CD14-positive monocyte (primary cell): ENCODE measurements at regions not wholly inside any gene's neighbourhood (a gene's known extent, or its start where the extent isn't known, plus 50 kb on each side); places are given as distances from the start of the nearest gene placed in this dataset.

Experiments
- DNase-seq, 3 donors: peaks; one replicate each; pipeline ENCODE4 v3.0.0-alpha.2; 2011 to 2022
- H2AFZ ChIP-seq: 2 replicates; pipeline ENCODE4 v1.6.0; 2012; ENCODE audit warnings: mild to moderate bottlenecking, low read depth, low read length, inconsistent platforms; ENCODE audit not compliant: insufficient read depth, poor library complexity, severe bottlenecking
- H3K27ac ChIP-seq, 2 donors: 1 replicate in 1 of 2; 2 replicates in 1 of 2; pipeline ENCODE4 v1.5.1; 2012 to 2013; ENCODE audit warnings: low read length in 2 of 2, control low read depth in 1 of 2, inconsistent platforms in 1 of 2, low read depth in 1 of 2, mild to moderate bottlenecking in 1 of 2
- H3K27me3 ChIP-seq, 2 donors: one replicate each; pipeline versions ENCODE4 v1.6.0 to v1.6.1; 2011 to 2013; ENCODE audit warnings: low read length in 2 of 2; ENCODE audit not compliant: control insufficient read depth in 2 of 2, insufficient read depth in 2 of 2
- H3K36me3 ChIP-seq, 2 donors: replicated peaks in 1 of 2; 1 replicate in 1 of 2; 2 replicates in 1 of 2; pipeline versions ENCODE4 v1.5.1 to v1.6.1; 2012 to 2013; ENCODE audit warnings: low read length in 2 of 2, control low read depth in 1 of 2, inconsistent platforms in 1 of 2, mild to moderate bottlenecking in 1 of 2; ENCODE audit not compliant: insufficient read depth in 2 of 2, control insufficient read depth in 1 of 2
- H3K4me1 ChIP-seq, 2 donors: 1 replicate in 1 of 2; 2 replicates in 1 of 2; pipeline versions ENCODE4 v1.5.1 to v1.6.1; 2012 to 2013; ENCODE audit warnings: low read length in 2 of 2, control low read depth in 1 of 2, inconsistent platforms in 1 of 2, mild to moderate bottlenecking in 1 of 2, moderate library complexity in 1 of 2; ENCODE audit not compliant: insufficient read depth in 2 of 2, control insufficient read depth in 1 of 2
- H3K4me2 ChIP-seq: replicated peaks from 2 replicates; pipeline ENCODE3; 2012; ENCODE audit warnings: low read length, moderate library complexity, mild to moderate bottlenecking; ENCODE audit not compliant: poor library complexity, severe bottlenecking; ENCODE audit errors: extremely low read depth
- H3K4me3 ChIP-seq, 3 experiments: fragments of 200-600 bp in 1 of 3; sonication (generic) in 1 of 3; replicated peaks in 1 of 3; 1 replicate in 2 of 3; 2 replicates in 1 of 3; pipeline ENCODE4 v1.5.1; 2011 to 2013; ENCODE audit warnings: low read length in 3 of 3, mild to moderate bottlenecking in 3 of 3, control low read depth in 2 of 3, low read depth in 2 of 3, inconsistent platforms in 1 of 3, moderate library complexity in 1 of 3
- H3K79me2 ChIP-seq: 2 replicates; pipeline ENCODE4 v1.6.0; 2012; ENCODE audit warnings: mild to moderate bottlenecking, control low read depth, inconsistent platforms, low read length, moderate library complexity; ENCODE audit not compliant: insufficient read depth
- H3K9ac ChIP-seq: 2 replicates; pipeline ENCODE4 v1.6.0; 2017; ENCODE audit warnings: low read length, mild to moderate bottlenecking; ENCODE audit not compliant: insufficient read depth, poor library complexity, severe bottlenecking
- H3K9me3 ChIP-seq, 2 donors: replicated peaks in 1 of 2; 1 replicate in 1 of 2; 2 replicates in 1 of 2; pipeline versions ENCODE4 v1.5.1 to v1.6.1; 2012 to 2013; ENCODE audit warnings: low read length in 2 of 2, control low read depth in 1 of 2; ENCODE audit not compliant: control insufficient read depth in 1 of 2, insufficient read depth in 1 of 2
- H4K20me1 ChIP-seq: 2 replicates; pipeline ENCODE4 v1.6.0; 2012; ENCODE audit warnings: mild to moderate bottlenecking, low read length, control low read depth, moderate library complexity; ENCODE audit not compliant: insufficient read depth
- H3K27ac Mint-ChIP-seq, 7 donors: one replicate each; pipeline ENCODE4 v1.8.0; 2020; ENCODE audit warnings: mild to moderate bottlenecking in 7 of 7, mixed read lengths in 7 of 7, moderate library complexity in 6 of 7, inconsistent platforms in 2 of 7
- H3K27me3 Mint-ChIP-seq, 3 donors: one replicate each; pipeline ENCODE4 v1.8.0; 2021 to 2022; ENCODE audit warnings: low read depth in 3 of 3, mild to moderate bottlenecking in 3 of 3, mixed read lengths in 3 of 3, moderate library complexity in 3 of 3, inconsistent platforms in 1 of 3
- H3K36me3 Mint-ChIP-seq, 2 donors: one replicate each; pipeline ENCODE4 v1.8.0; 2020; ENCODE audit warnings: mixed read lengths in 2 of 2, inconsistent platforms in 1 of 2, mild to moderate bottlenecking in 1 of 2
- H3K4me1 Mint-ChIP-seq: one replicate; pipeline ENCODE4 v1.8.0; 2020; ENCODE audit warnings: mild to moderate bottlenecking, mixed read lengths
- H3K4me3 Mint-ChIP-seq, 2 donors: one replicate each; pipeline ENCODE4 v1.8.0; 2020; ENCODE audit warnings: mild to moderate bottlenecking in 2 of 2, mixed read lengths in 2 of 2, moderate library complexity in 1 of 2
- H3K9me3 Mint-ChIP-seq, 7 donors: one replicate each; pipeline ENCODE4 v1.8.0; 2020 to 2022; ENCODE audit warnings: mixed read lengths in 7 of 7, mild to moderate bottlenecking in 6 of 7, moderate library complexity in 6 of 7, inconsistent platforms in 2 of 7
- CTCF ChIP-seq: fragments of 200-600 bp; IDR thresholded peaks from one replicate; pipeline ENCODE4 v1.8.0; 2022; ENCODE audit warnings: antibody characterized with exemption, mild to moderate bottlenecking
- WGBS: methylation state at CpG from one replicate; pipeline ENCODE4 v1.1.5; 2013; ENCODE audit warnings: missing lambda C conversion rate; ENCODE audit not compliant: insufficient coverage; 5-methylcytosine and 5-hydroxymethylcytosine counted together
- intact Hi-C, 2 donors: fragments of 100-400 bp; cut with micrococcal nuclease; formaldehyde crosslinking; loops; one replicate each; pipeline versions ENCODE4 v1.15.0 to v1.15.1; 2023

GRCh38 chr11:69924308-69925161 lies 105.3 kb upstream of the FGF3 start:
- TF ChIP-seq CTCF: no peak
- Mint-ChIP-seq H3K4me1 (no peaks in the 10 kb centered on the region), H3K36me3 (no peaks in the 10 kb centered on the region), H3K27ac (no peak overlapping the region), H3K4me3 (peak overlapping the region in 1 of 2 donors; percentile 55), H3K27me3 (peaks cover 39 to 47% (median 42%) of the 10 kb centered on the region in 3 donors), H3K9me3 (peaks cover 2 to 6% (median 4%) of the 10 kb centered on the region in 7 donors)
- H3K4me1 ChIP-seq: no peaks in the 10 kb centered on the region
- H3K27me3 ChIP-seq: peaks cover 14 to 23% of the 10 kb centered on the region in 2 donors
- no peak overlapping the region for H3K27ac ChIP-seq
- H3K4me3 ChIP-seq: no peak overlapping the region
- no peaks in the 10 kb centered on the region for H3K9me3 ChIP-seq
- no peak overlapping the region for H2AFZ ChIP-seq
- intact Hi-C loops: loop anchor here in 1 of 2 donors (5.0 kb wide), 1 partner anchor 268 kb away; no protein-coding TSS in a partner anchor
- H4K20me1 ChIP-seq: no peaks in the 10 kb centered on the region
- DNase-seq: no peak
- WGBS: 25% methylated on average over 1 of the region's 2 CpGs
- no peaks in the 10 kb centered on the region for H3K79me2 ChIP-seq
- no peaks in the 10 kb centered on the region for H3K36me3 ChIP-seq
- H3K4me2 ChIP-seq: no peak overlapping the region
- no peak overlapping the region for H3K9ac ChIP-seq

- no peak for DNase-seq
- H3K4me1 Mint-ChIP-seq: no peaks in the 10 kb centered on the region
- H3K27me3 ChIP-seq: peaks cover 14 to 23% of the 10 kb centered on the region in 2 donors
- H4K20me1 ChIP-seq: no peaks in the 10 kb centered on the region
- no peak overlapping the region for H3K9ac ChIP-seq
- H3K79me2 ChIP-seq: no peaks in the 10 kb centered on the region
- H3K27ac Mint-ChIP-seq: no peak overlapping the region
- TF ChIP-seq CTCF: no peak
- H3K27me3 Mint-ChIP-seq: peaks cover 39 to 43% (median 41%) of the 10 kb centered on the region in 3 donors
- H3K4me2 ChIP-seq: no peak overlapping the region
- no peak overlapping the region for H2AFZ ChIP-seq
- H3K4me3 ChIP-seq: no peak overlapping the region
- no peaks in the 10 kb centered on the region for H3K36me3 Mint-ChIP-seq
- no peak overlapping the region for H3K27ac ChIP-seq
- under 1% methylated on average over 11 of the region's 22 CpGs for WGBS
- H3K36me3 ChIP-seq: no peaks in the 10 kb centered on the region
- peak overlapping the region in 1 of 2 donors; percentile 18 for H3K4me3 Mint-ChIP-seq
- H3K9me3 ChIP-seq: no peaks in the 10 kb centered on the region
- intact Hi-C loops: no loop called here
- no peaks in the 10 kb centered on the region for H3K4me1 ChIP-seq
- peaks cover 2 to 11% (median 5%) of the 10 kb centered on the region in 7 donors for H3K9me3 Mint-ChIP-seq
Observed at GRCh38 chr11:69925366-69926196, 106.4 kb upstream of the FGF3 start.
